C4-2B (cell line): ENCODE measurements at regions not wholly inside any gene's neighbourhood (a gene's known extent, or its start where the extent isn't known, plus 50 kb on each side); places are given as distances from the start of the nearest gene placed in this dataset.

Experiments
- ZFX ChIP-seq: fragments of 450-650 bp; IDR thresholded peaks from 2 replicates; pipeline ENCODE4 v1.6.1; 2017
- TF ChIP-seq, protein P1 (sequence below): fragments of 450-650 bp; conservative IDR thresholded peaks from 2 replicates; pipeline ENCODE4 v1.5.1; 2017; ENCODE audit warnings: mild to moderate bottlenecking

DNA sequence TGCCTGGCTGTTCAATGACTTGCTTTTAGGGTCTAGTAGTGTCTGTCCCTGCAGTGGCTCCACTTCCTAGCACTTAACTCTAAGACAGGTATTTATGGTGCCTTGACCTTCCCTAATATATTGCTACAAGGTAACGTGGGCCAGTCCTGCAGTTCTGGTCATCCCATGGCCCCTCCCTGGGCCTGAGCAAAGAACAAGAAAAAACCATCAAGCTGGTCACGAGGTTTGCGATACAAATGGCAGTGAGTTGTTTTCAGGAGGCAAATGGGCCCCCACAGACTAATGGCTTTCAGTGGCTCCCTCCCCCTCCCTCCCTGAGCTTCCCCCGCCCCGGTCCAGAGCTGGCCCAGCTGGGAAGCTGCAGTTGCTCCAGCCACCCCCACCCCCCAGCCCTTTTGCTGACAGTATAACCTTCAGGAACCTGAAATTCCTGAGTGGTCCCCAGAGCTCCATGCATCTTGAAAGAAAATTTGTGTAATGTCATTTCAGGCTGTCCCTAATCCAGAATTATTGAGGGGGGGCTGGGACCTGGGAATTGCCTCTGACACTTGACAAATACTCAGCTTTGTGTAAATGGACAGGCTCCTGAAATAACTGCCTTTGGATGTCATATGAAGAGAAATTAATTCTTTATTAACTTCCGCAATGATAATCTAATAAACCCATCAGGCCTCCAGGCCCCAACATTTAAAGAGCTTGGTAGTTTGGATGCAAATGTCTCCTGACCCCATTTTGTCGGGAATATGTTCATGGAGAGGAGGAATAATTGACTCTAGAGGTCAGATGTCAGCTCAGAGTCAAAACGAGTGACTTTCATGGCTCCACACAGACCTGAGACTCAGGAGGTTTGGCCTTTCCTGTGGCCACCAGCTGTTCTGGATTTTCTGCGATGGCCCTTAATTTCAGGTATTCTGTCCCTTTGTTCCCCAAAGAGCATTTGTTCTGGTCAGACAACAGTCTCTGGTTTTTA is 153.2 kb upstream of the TOP1 start:
- TF ChIP-seq, protein P1, sequence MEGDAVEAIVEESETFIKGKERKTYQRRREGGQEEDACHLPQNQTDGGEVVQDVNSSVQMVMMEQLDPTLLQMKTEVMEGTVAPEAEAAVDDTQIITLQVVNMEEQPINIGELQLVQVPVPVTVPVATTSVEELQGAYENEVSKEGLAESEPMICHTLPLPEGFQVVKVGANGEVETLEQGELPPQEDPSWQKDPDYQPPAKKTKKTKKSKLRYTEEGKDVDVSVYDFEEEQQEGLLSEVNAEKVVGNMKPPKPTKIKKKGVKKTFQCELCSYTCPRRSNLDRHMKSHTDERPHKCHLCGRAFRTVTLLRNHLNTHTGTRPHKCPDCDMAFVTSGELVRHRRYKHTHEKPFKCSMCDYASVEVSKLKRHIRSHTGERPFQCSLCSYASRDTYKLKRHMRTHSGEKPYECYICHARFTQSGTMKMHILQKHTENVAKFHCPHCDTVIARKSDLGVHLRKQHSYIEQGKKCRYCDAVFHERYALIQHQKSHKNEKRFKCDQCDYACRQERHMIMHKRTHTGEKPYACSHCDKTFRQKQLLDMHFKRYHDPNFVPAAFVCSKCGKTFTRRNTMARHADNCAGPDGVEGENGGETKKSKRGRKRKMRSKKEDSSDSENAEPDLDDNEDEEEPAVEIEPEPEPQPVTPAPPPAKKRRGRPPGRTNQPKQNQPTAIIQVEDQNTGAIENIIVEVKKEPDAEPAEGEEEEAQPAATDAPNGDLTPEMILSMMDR, result no peak
- no peak for TF ChIP-seq ZFX
